ENCODE measurements at regions not wholly inside any gene's neighbourhood (a gene's known extent, or its start where the extent isn't known, plus 50 kb on each side); places are given as distances from the start of the nearest gene placed in this dataset.
"Not testable (repeated sequence)": the region's sequence is repeated elsewhere in the genome, so short reads cannot be mapped to it uniquely, and the experiment has no call there.

DNA sequence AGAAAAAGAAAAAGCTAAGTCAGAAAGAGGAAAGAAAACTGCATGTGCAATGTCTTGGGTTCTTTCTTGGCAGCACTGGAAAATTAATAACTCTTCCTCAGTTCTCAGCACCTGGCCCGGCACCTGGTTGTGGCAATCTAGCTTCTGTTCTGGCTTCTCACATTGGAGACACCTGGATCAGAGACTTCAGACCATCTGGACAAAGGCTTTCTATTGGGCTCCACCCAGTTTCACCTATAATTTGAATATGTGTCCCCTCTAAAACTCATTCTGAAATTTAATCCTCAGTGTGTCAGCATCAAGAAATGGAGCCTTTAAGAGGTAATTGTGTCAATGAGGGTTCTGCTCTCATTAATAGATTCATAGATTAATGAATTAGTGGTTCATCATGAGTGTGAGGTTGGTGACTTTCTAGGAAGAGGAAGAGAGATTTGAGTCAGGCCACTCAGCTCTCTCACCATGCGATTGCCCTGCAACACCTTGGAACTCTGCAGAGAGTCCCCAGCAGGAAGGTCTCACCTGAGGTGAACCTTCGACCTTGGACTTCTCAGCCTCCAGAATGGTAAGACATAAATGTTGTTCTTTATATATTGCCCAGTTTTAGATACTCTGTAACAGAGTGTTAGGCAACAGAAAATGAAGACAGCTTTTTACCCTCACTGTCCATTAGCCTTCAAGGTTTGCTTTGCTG lies 679.9 kb downstream of the NTRK3 start:
- DNase-seq, result no peak

DNA sequence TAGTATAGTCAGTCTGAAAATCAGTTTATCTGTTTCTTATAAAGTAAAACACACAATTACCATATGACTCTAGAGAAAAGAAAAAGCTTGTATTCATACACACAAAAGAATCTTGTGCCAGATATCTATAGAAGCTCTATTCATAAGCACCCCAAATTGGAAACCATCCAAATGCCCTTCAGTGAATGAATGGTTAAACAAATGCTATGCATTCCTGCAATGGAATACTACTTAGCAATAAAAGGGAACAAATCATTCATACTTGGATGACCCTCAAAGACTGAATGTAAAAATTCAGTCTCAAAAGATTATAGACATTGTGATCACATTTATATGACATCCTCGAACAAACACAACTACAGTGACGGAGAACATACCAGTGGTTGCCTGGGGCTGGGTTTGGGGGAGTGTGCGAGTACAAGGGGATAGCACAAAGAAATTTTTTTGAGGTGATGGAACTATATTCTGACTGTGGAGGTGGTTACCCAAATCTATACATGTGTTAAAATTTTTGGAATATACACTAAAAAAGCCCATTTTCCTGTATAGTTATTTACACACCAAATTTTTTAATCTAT lies 680.6 kb downstream of the NTRK3 start:
- no peak for DNase-seq

DNA sequence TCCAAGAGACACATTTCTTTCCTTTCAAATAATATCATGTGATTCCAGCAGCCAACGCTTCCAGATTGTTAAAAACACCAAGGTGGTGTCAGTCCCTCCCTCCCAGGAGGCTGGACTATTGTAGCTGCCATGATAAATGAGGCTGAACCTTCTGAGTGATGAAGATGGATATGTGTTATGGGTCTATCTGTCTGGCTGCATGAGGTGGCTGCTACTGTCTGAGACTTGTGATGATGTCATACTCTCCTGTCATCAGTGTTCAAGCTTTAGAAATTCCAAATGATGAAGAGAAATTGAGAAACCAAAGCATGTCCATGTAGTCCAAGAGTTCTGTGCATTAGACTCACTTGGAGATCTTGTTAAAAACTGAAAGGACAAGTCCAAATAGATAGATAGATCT lies 683.0 kb downstream of the NTRK3 start:
- no peak for DNase-seq

GRCh38 chr15:87573039-87573438 lies 683.5 kb downstream of the NTRK3 start:
- DNase-seq, result no peak

DNA sequence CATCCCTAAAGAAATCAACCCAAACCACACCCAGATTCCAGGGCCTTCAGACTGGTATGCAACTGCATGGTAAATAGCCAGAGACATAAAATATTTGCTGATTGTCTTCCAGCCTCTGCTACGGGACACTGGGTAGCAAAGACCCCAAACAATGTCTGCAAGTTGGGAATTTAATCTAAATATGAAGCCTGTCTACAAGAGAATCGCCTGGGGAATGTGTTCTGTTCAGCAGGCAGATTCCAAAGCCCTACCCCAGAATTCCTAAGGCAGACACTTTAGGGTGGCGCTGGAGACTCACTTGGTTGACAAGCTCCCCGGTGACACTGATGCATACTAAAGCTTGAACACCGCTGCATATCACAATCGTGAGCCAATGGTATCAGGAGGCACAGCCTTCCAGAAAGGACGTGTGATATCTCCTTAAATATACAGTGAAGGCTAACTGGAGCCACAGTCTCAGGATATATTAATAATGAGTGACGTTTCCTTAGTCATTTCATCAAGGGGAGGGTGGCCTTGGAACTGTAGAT lies 684.1 kb downstream of the NTRK3 start:
- DNase-seq, result no peak

- DNase-seq, result no peak
Observed at GRCh38 chr15:87570206-87570605, 686.3 kb downstream of the NTRK3 start.

- DNase-seq, result no peak
Observed at GRCh38 chr15:87569581-87569980, 687.0 kb downstream of the NTRK3 start.

- no peak for DNase-seq
Observed at GRCh38 chr15:87567406-87568030, 689.0 kb downstream of the NTRK3 start.

- no peak for DNase-seq
Observed at GRCh38 chr15:87566236-87566635, 690.3 kb downstream of the NTRK3 start.

DNA sequence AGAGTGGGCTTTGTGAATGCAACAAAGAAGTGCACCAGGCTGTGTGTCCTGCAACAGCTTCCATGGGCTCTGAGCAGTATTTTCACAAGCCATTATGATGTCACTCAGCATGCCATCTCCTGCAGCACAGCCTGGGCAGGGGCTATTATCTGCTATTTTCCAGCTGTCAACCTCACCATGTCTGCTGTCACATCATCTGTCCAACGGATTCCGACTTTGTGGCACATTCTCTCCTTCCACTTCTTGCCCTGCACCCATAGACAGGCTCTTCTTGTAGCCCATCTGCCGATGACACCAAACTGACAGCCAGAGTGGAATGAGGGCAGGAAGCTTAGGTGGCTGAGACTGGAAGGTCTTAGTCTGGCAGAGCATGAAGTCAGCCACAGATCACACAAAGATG lies 691.9 kb downstream of the NTRK3 start:
- DNase-seq, result no peak

- DNase-seq, result no peak
Observed at GRCh38 chr15:87563869-87564268, 692.7 kb downstream of the NTRK3 start.

DNA sequence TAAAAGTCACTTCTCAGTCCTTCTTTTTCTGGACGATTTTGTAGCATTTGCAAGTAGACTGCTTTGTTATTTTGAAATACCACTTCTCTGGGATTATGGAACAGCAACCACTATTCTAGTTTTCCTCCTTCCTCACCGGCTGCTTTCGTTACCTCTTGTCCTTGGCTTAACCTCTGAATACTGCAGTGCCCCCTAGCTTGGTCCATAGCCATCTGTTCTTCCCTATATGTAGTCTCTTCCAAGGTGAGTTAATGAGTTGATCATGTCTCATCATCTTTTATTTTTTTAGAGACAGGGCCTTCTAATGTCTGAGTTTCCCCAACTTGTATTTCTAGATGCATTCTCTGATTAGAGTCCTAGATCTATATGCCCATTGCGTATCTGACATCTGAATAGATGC lies 694.3 kb downstream of the NTRK3 start:
- no peak for DNase-seq

DNA sequence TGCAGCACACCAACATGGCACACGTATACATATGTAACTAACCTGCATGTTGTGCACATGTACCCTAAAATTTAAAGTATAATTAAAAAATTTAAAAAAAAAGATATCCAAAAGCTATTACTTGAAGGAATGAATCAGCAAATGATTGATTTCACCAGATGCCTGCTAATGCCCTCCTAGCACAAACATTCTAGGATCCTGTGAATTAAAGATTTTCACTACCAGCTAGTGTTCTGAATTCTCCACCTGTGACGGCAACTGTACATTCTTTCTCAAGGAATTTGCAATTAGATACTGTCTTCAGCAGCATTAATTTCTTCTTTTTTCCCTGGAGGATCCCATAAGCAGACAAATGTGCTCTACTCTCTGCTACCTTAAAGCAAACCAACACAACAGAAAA lies 694.9 kb downstream of the NTRK3 start:
- DNase-seq, result no peak

DNA sequence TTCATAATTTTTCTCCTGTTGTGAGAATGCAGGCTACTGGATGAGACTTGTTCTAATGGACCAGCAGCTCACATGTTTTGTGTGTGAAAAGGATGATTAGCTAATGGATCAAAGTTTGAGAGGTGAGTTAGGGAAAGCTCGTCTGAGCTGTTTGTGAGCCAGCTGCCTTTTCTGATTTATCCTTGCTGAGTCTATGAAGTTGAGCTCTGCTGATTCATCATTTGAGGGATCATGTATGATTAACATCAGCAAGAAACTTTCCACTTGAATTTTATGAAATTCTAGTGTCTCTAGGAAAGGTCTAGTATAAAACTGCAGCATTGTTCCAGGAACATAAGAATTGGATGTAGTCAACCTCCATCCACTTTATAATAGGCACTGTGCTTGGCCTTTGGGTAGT lies 698.7 kb downstream of the NTRK3 start:
- DNase-seq, result no peak

DNA sequence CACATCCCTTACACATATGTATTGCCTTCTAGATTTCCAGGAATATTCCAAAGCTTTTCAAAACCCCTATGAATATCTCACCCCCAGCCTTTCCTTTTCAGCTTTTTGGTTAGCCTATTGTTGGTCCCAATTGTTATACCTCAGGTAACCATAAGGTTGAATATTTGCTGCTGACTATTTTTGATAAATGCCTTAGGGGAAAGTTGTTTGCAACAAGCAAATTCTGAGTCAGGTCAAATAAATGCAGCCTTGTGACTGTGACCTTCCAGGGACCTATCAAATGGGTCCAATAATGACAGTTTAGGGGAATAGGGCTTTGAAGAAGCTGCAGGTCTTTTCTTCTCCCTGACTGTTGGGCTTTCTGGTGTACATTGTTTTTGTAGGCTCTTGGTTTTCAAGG lies 699.7 kb downstream of the NTRK3 start:
- DNase-seq, result no peak

- DNase-seq, result no peak
Observed at GRCh38 chr15:87549860-87550259, 706.7 kb downstream of the NTRK3 start.

DNA sequence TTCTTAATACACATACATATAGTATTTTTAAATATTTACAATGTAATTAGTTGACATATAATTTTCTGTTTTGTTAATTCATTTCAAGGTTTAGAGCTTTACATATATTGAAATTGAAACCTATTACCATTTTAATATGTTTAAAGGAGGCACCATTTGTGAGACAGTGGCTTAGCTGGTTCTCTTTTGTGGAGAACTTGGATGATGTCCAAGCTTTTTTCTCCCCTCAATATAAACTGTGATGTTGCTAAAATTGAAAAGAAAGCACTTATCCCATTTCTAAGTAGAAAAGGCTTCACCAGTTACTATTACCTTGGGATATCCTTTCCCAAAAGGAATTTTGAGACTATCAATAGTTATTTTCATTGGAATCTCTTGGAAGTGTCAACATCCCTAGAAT lies 707.2 kb downstream of the NTRK3 start:
- no peak for DNase-seq

DNA sequence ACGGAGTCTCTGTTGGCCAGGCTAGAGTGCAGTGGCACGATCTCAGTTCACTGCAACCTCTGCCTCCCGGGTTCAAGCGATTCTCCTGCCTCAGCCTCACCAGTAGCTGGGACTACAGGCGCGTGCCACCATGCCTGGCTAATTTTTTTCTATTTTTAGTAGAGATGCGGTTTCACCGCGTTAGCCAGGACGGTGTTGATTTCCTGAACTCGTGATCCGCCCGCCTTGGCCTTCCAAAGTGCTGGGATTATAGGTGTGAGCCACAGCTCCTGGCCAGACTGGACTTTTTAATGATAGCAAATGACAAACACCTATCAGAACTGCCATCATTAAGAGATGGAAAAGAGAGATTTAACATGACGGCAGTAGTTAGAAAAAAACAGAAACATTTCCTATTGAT lies 707.9 kb downstream of the NTRK3 start:
- DNase-seq, result not testable (repeated sequence)

GRCh38 chr15:87547470-87548181 lies 708.9 kb downstream of the NTRK3 start:
- no peak for DNase-seq

- no peak for DNase-seq
Observed at GRCh38 chr15:87538327-87538834, 718.2 kb downstream of the NTRK3 start.

- no peak for DNase-seq
Observed at GRCh38 chr15:87537295-87537694, 719.2 kb downstream of the NTRK3 start.

- DNase-seq, result not testable (repeated sequence)
Observed at GRCh38 chr15:87533637-87534036, 722.9 kb downstream of the NTRK3 start.

DNA sequence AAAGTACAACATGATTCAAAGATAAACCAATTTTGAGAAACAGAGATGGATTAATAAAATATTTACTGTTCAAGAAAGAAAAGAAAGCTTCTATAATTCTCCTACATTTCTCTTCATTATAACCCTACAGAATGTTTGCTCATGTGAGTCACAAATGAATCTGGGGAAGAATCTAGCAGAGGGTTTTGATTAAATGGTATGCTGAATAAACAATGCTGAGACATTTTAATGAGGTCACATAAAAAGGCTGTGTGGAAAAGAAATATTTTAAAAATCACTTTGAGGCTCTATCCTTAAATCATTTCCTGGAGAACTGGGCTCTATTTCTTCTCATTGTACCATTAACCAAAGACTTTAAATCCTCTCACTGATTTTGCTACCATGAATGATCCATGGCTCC lies 727.7 kb downstream of the NTRK3 start:
- DNase-seq, result no peak

Measured in stimulated activated CD8-positive, alpha-beta memory T cell treated with anti-CD3 and anti-CD28 coated beads, Interleukin-4, amount 100 ng/mL, for 48 hours (primary cell).